GM19328 (cell line): ENCODE measurements at regions not wholly inside any gene's neighbourhood (a gene's known extent, or its start where the extent isn't known, plus 50 kb on each side); places are given as distances from the start of the nearest gene placed in this dataset.
A peak's percentile ranks its signal among the peaks of the same experiment; 100 is the strongest.
"Not testable (repeated sequence)": the region's sequence is repeated elsewhere in the genome, so short reads cannot be mapped to it uniquely, and the experiment has no call there.

Experiments
- ATAC-seq: cut with Tn5 transposase; IDR thresholded peaks from one replicate; pipeline ENCODE4 v1.9.1; 2021; ENCODE audit warnings: mild to moderate bottlenecking, moderate library complexity; ENCODE audit not compliant: unreplicated experiment

DNA sequence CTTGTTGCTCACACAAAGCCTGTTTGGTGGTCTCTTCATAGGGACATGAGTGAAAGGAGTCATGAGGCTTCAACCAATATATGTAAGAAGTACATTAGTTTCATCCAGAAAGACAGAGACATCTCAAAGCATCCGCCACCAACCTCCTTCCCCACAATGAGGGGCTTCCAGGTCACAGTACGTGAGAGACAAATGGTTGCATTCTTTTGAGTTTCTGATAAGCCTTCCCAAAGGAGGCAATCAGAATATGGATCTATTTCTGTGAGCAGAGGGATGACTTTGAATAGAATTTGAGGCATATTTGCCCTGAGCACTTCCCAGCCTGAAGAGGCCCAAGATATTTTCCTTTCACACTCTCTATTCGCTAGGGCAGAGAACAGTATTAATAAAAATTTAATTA, 931.1 kb downstream of the FAM181B start:
- no peak for ATAC-seq

DNA sequence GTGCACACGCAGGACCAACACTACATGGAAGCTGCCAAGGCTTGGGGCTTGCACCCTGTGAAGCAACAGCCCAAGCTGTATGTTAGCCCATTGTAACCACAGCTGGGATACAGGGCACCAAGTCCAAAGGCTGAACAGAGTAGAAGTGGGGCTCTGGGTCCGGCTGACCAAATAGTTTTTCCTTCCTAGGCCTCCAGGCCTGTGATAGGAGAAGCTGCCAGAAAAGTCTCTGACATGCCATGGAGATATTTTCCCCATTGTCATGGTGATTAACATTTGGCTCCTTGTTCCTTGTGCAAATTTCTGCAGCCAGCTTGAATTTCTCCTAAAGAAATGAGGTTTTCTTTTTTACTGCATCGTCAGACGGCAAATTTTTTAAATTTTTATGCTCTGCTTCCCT, 941.2 kb downstream of the FAM181B start:
- no peak for ATAC-seq

GRCh38 chr11:81787584-81788049, 946.0 kb downstream of the FAM181B start:
- ATAC-seq, result peak; percentile 65

- no peak for ATAC-seq
These were observed 961.5 kb downstream of the FAM181B start for GRCh38 chr11:81772166-81772565.

- ATAC-seq, result not testable (repeated sequence)
These were observed 963.8 kb downstream of the FAM181B start for GRCh38 chr11:81769906-81770305.

DNA sequence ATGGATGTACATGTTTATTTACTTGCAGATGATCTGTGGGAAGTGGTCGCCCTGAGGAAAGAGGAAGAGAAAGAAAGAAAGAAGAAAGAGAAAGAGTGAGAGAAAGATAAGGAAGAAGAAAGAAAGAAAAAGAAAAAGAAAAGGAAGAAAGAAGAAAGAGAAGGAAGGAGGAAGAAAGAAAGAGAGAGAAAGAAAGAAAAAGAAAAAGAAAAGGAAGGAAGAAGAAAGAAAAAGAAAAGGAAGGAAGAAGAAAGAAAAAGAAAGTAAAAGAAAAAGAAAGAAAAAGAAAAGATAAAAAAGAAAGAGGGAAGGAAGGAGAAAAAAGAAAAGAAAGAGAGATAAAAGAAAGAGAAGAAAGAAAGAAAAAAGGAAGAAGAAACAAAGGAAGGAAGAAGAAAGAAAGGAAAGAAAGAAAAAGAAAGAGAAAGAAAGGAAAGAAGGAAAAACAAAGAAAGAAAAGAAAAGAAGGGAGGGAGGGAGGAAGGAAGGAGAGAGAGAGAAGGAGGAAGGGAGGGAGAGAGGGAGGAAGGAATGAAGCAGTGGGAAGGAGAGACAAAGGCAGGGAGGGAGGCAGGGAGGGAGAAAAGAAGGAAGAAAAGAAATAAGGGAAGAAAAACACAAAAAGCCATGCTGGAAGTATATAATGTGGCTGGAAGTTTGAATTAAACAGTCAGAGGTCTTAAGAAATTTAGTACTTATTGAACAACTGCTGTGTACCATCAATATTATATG, 976.6 kb downstream of the FAM181B start:
- ATAC-seq, result no peak

GRCh38 chr11:81749245-81749644, 984.4 kb downstream of the FAM181B start:
- no peak for ATAC-seq

- ATAC-seq, result no peak
These were observed 989.1 kb downstream of the FAM181B start for GRCh38 chr11:81744336-81745116.

GRCh38 chr11:81725701-81726100, 1008.0 kb downstream of the FAM181B start:
- ATAC-seq, result no peak

- no peak for ATAC-seq
These were observed 1016.0 kb downstream of the FAM181B start for GRCh38 chr11:81717695-81718094.

DNA sequence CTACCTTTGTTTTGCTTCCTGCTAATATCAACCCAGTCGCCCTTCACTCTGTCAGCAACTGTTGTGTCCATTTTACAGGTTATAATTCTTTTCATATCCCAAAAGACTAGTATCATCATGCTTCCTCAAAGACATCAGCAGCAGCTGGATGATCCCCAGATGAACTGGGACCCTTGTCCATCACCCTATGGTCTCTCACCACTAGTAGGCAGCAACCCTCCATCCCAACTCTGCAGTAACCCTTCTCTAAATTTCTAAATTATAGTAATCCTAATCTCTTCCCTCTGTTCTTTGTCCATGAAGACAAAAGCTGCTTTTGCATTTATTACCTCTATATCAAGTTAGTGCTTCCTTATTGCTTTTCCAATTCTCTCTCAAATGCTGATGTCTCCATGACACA, 1025.8 kb downstream of the FAM181B start:
- no peak for ATAC-seq

DNA sequence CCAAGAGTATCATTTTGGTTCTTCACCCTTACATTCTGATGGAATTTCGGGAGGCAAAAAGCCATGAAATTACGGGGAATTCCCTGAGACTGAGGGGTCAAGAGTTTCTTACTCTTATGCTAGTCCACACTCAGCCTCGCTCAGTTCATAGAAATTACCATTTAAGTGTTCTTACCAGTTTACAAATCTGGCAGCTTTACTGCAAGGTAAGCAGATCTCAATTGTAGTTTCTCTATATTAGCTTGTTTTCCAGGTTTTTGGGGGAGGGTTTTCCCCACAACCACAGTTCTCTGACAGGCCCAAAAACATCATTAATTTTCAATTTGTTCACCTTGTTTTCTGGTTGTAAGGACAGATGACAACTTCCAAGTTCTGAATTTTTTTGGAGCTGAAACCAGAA, 1028.4 kb downstream of the FAM181B start:
- no peak for ATAC-seq

DNA sequence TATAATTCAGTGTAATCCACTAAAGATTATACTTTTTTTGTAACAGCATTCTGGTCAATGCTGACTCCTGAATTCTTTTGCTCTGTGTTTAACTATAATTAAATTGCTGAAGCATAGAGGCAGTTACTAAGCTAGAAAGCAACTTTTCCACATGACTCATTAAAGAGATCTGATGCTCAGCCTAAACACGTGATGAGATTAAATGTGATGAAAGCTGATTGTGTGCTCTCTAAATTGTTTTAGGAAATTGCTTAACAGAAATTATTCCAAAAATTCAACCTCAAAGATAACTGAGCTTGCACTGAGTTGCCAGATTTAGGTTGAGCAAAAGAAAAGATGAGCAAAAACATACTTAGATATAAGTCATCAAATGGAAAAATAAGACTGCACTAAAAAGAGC, 1033.6 kb downstream of the FAM181B start:
- ATAC-seq, result no peak

GRCh38 chr11:81687057-81687456, 1046.6 kb downstream of the FAM181B start:
- ATAC-seq, result no peak

DNA sequence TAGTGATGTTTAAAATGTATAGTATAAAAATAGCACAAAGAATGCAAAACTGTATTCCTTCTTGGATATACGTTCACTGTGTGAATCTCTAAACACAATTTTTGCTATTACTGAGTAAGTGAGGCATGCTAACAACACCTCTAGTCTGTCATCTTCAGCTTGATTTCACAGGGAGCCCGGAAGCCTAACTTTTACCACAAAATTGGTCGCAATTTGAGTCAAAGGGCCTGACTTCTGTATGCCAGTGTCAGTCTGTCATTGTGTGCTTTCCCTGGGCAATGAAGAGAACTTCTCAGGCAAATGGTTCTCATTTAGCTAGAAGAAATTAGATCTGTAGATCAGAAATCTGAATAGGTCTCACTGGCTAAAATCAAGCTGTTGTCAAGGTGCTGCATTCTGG, 1059.5 kb downstream of the FAM181B start:
- ATAC-seq, result no peak

GRCh38 chr11:81673001-81673400, 1060.7 kb downstream of the FAM181B start:
- no peak for ATAC-seq

DNA sequence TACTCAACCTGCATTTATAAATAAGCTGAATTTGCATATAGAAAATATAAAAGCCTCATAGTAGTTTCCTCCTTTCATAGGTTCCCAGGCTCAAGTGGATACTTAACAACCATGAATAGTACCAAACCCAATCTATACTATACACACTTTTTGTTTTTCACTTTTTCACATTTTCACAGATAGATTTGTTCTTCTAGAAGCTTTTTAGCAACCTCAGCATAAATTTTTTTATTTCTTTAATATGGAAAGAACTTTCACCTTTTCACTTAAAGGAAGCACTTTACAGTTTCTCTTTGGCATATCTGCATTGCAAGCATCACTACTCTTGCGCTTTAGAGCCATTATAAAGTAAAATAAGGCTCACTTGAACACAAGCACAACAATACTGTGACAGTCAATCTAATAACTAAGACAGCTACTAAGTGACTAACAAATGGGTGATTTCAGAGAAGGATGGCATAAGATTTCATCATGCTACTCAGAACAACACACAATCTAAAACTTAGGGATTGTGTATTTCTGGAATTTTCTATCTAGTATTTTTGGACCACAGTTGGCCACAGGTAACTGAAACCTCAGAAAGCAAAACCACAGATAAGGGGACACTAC, 1063.6 kb downstream of the FAM181B start:
- no peak for ATAC-seq

- ATAC-seq, result peak; percentile 79
These were observed 1074.9 kb downstream of the FAM181B start for GRCh38 chr11:81658722-81659121.

DNA sequence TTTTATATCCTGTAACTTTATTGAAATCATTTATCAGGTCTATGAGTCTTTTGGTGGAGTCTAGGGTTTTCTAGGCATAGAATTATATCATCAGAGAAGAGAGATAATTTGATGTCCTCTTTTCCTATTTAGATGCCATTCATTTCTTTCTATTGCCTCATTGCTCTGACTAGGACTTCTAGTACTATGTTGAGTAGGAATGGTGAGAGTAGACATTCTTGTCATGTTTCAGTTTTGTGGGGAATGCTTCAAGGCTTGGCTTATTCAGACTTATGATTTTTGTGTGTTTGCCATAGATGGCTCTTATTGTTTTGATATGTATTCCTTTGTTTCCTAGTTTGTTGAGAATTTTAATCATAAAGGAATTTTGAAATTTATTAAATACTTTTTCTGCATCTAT, 1078.3 kb downstream of the FAM181B start:
- ATAC-seq, result no peak

DNA sequence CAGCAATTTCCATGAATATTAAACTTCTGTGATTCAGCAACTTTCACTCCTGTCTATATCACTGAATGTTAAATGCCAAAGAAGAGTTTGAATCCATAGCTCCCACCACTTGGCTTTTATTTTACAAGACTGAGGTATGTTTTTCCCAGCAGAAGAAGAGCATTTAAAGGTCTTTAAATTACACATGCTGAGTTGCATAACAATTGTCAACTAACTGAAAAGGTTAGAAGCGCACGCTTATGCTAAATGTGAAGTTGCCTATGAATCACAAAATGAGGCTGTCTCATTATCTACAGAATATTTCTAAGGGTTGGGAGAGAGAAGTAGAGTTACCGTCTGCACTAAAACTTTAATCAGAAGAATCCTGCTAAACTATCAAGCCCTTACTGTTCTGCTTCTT, 1086.3 kb downstream of the FAM181B start:
- ATAC-seq, result no peak

DNA sequence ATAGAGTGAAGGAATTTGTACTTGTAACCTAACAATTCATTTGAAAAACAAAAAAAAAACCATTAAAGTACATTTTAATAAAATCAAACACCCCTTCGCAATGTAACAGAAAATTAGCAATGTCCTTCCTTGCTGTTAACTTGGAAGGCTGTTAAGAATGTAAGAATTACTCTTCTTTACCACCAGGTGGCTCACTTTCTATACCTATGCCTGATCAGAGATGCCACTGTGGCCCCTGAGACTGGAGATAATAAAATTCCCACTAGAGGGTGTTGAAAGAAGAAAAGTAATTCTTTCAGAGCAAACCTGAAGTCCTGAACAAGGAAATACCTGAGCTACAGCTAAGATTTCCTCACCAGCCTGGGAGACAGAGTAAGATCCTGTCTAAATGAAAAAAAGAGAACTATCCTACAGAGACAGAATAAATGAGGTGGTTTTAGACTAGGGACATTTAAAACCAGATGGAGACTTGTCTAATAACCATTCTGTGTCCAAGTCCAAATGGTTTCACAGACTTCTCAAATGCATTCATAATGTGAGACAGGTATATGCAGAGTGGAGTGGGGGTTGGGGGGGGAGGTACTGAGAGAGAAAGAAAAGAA, 1089.3 kb downstream of the FAM181B start:
- ATAC-seq, result peak; percentile 88
